ENCODE measurements at regions not wholly inside any gene's neighbourhood (a gene's known extent, or its start where the extent isn't known, plus 50 kb on each side); places are given as distances from the start of the nearest gene placed in this dataset.

DNA sequence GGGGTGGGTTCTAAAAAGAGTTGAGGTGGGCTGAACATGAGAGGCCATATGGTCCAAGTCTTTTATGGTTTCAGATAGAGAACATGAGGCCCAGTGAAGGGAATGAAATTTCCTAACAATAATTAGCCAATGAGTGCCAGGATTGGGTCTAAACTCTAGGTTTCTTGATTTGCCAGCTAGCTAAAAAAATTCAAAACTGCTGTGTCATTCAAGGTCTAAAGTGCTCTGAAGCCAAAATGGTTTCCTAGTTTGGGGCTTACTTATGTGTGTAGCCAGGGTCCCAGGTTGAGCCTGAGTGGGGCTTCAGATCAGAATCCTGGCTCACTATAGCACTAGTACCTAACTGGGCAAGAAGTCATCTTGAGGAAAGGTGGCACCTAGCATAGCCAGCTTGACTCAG lies 55.3 kb upstream of the SYN2 start:
- TF ChIP-seq, protein P1, sequence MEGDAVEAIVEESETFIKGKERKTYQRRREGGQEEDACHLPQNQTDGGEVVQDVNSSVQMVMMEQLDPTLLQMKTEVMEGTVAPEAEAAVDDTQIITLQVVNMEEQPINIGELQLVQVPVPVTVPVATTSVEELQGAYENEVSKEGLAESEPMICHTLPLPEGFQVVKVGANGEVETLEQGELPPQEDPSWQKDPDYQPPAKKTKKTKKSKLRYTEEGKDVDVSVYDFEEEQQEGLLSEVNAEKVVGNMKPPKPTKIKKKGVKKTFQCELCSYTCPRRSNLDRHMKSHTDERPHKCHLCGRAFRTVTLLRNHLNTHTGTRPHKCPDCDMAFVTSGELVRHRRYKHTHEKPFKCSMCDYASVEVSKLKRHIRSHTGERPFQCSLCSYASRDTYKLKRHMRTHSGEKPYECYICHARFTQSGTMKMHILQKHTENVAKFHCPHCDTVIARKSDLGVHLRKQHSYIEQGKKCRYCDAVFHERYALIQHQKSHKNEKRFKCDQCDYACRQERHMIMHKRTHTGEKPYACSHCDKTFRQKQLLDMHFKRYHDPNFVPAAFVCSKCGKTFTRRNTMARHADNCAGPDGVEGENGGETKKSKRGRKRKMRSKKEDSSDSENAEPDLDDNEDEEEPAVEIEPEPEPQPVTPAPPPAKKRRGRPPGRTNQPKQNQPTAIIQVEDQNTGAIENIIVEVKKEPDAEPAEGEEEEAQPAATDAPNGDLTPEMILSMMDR (conservative IDR thresholded peaks at IDR 0.05): no peak
- no peak for TF ChIP-seq ZFX (IDR thresholded peaks at IDR 0.05)
